HepG2 (cell line): ENCODE measurements at regions not wholly inside any gene's neighbourhood (a gene's known extent, or its start where the extent isn't known, plus 50 kb on each side); places are given as distances from the start of the nearest gene placed in this dataset.

Source experiments
- ESRRA ChIP-seq: sonication (generic); formaldehyde crosslinking; IDR thresholded peaks from 2 replicates; pipeline ENCODE4 v1.5.1; 2020; ENCODE audit warnings: mild to moderate bottlenecking, low read depth, missing genetic modification reagents
- HDAC2 ChIP-seq: sonication (generic); formaldehyde crosslinking; IDR thresholded peaks from 2 replicates; pipeline ENCODE4 v1.4.0; 2020; ENCODE audit warnings: missing genetic modification reagents
- NFIC ChIP-seq: IDR thresholded peaks from 2 replicates; pipeline ENCODE4 v1.6.1; 2012; ENCODE audit warnings: mild to moderate bottlenecking, low read length, inconsistent platforms
- PRMT3 ChIP-seq: sonication (generic); formaldehyde crosslinking; IDR thresholded peaks from 2 replicates; pipeline ENCODE4 v1.8.1; 2022; ENCODE audit warnings: low read depth, mild to moderate bottlenecking, moderate library complexity, missing genetic modification reagents, borderline replicate concordance
- REPIN1 ChIP-seq: sonication (generic); formaldehyde crosslinking; IDR thresholded peaks from 2 replicates; pipeline ENCODE4 v1.8.0; 2022; ENCODE audit warnings: missing genetic modification reagents, low read depth, mild to moderate bottlenecking, borderline replicate concordance
- SIX1 ChIP-seq: sonication (generic); formaldehyde crosslinking; IDR thresholded peaks from 2 replicates; pipeline ENCODE4 v1.4.0; 2020; ENCODE audit warnings: missing genetic modification reagents, borderline replicate concordance
- ZNF121 ChIP-seq: sonication (generic); formaldehyde crosslinking; IDR thresholded peaks from 2 replicates; pipeline ENCODE4 v1.5.0; 2020; ENCODE audit warnings: mild to moderate bottlenecking, missing genetic modification reagents
- ZNF607 ChIP-seq: sonication (generic); formaldehyde crosslinking; IDR thresholded peaks from 2 replicates; pipeline ENCODE4 v1.5.1; 2020; ENCODE audit warnings: missing genetic modification reagents, mild to moderate bottlenecking, borderline replicate concordance
- TF ChIP-seq, protein P1 (sequence below): IDR thresholded peaks from 2 replicates; pipeline ENCODE4 v1.6.1; 2016
- TF ChIP-seq, protein P2 (sequence below): sonication (generic); formaldehyde crosslinking; IDR thresholded peaks from 2 replicates; pipeline ENCODE4 v1.5.0; 2020; ENCODE audit warnings: mild to moderate bottlenecking, missing genetic modification reagents, borderline replicate concordance
- TF ChIP-seq, protein P3 (sequence below): sonication (generic); formaldehyde crosslinking; IDR thresholded peaks from 2 replicates; pipeline ENCODE4 v1.4.0; 2020; ENCODE audit warnings: mild to moderate bottlenecking, missing genetic modification reagents

DNA sequence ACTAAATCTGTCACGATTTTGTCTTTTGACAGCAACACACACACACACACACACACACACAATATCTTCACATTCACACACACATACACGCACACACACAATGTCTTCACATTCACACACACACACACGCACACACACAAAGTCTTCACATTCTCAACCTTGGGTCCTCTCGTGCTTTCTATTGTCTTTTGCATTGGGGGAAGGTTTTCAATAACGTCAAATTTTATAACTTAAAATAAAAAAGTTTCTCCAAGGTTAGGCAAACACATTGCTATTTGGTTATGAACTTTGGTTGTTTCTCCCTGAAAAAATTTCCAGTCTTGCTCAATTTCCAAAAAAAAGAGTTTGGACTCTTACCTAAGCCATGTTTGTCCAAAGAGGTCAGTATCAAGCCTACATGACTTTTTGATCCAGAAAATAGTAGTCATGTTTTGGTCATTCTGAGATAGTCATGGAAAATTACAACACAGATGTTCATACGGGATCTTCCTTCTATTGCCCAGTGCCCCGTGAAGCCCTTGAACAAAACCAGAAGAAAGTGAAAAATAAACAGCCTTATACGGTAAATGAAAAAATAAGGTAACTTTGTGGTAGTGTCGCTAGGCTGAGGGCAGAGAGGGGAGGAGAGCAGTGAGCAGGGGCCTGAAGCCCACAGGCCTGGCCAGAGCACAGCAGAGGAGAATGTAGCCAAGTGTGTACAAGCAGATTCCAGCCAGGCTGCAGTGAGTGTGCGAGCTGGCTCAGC, 542.8 kb upstream of the ID2 start (continued):
- TF ChIP-seq, protein P1, sequence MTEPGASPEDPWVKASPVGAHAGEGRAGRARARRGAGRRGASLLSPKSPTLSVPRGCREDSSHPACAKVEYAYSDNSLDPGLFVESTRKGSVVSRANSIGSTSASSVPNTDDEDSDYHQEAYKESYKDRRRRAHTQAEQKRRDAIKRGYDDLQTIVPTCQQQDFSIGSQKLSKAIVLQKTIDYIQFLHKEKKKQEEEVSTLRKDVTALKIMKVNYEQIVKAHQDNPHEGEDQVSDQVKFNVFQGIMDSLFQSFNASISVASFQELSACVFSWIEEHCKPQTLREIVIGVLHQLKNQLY: peak; percentile 54; the same call in 1 of the 2 replicates
- TF ChIP-seq, protein P2, sequence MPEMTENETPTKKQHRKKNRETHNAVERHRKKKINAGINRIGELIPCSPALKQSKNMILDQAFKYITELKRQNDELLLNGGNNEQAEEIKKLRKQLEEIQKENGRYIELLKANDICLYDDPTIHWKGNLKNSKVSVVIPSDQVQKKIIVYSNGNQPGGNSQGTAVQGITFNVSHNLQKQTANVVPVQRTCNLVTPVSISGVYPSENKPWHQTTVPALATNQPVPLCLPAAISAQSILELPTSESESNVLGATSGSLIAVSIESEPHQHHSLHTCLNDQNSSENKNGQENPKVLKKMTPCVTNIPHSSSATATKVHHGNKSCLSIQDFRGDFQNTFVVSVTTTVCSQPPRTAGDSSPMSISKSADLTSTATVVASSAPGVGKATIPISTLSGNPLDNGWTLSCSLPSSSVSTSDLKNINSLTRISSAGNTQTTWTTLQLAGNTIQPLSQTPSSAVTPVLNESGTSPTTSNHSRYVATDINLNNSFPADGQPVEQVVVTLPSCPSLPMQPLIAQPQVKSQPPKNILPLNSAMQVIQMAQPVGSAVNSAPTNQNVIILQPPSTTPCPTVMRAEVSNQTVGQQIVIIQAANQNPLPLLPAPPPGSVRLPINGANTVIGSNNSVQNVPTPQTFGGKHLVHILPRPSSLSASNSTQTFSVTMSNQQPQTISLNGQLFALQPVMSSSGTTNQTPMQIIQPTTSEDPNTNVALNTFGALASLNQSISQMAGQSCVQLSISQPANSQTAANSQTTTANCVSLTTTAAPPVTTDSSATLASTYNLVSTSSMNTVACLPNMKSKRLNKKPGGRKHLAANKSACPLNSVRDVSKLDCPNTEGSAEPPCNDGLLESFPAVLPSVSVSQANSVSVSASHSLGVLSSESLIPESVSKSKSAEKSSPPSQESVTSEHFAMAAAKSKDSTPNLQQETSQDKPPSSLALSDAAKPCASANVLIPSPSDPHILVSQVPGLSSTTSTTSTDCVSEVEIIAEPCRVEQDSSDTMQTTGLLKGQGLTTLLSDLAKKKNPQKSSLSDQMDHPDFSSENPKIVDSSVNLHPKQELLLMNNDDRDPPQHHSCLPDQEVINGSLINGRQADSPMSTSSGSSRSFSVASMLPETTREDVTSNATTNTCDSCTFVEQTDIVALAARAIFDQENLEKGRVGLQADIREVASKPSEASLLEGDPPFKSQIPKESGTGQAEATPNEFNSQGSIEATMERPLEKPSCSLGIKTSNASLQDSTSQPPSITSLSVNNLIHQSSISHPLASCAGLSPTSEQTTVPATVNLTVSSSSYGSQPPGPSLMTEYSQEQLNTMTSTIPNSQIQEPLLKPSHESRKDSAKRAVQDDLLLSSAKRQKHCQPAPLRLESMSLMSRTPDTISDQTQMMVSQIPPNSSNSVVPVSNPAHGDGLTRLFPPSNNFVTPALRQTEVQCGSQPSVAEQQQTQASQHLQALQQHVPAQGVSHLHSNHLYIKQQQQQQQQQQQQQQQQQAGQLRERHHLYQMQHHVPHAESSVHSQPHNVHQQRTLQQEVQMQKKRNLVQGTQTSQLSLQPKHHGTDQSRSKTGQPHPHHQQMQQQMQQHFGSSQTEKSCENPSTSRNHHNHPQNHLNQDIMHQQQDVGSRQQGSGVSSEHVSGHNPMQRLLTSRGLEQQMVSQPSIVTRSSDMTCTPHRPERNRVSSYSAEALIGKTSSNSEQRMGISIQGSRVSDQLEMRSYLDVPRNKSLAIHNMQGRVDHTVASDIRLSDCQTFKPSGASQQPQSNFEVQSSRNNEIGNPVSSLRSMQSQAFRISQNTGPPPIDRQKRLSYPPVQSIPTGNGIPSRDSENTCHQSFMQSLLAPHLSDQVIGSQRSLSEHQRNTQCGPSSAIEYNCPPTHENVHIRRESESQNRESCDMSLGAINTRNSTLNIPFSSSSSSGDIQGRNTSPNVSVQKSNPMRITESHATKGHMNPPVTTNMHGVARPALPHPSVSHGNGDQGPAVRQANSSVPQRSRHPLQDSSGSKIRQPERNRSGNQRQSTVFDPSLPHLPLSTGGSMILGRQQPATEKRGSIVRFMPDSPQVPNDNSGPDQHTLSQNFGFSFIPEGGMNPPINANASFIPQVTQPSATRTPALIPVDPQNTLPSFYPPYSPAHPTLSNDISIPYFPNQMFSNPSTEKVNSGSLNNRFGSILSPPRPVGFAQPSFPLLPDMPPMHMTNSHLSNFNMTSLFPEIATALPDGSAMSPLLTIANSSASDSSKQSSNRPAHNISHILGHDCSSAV (CRISPR knock-in tag): no peak
- TF ChIP-seq NFIC: peak; percentile 99
- TF ChIP-seq SIX1: peak; percentile 85
- peak; percentile 76 for TF ChIP-seq HDAC2 (CRISPR knock-in tag)
- peak; percentile 48; the same call in 1 of the 2 replicates for TF ChIP-seq REPIN1 (CRISPR knock-in tag)
- peak; percentile 32; the same call in 1 of the 2 replicates for TF ChIP-seq ZNF607 (CRISPR knock-in tag)
- TF ChIP-seq, protein P3, sequence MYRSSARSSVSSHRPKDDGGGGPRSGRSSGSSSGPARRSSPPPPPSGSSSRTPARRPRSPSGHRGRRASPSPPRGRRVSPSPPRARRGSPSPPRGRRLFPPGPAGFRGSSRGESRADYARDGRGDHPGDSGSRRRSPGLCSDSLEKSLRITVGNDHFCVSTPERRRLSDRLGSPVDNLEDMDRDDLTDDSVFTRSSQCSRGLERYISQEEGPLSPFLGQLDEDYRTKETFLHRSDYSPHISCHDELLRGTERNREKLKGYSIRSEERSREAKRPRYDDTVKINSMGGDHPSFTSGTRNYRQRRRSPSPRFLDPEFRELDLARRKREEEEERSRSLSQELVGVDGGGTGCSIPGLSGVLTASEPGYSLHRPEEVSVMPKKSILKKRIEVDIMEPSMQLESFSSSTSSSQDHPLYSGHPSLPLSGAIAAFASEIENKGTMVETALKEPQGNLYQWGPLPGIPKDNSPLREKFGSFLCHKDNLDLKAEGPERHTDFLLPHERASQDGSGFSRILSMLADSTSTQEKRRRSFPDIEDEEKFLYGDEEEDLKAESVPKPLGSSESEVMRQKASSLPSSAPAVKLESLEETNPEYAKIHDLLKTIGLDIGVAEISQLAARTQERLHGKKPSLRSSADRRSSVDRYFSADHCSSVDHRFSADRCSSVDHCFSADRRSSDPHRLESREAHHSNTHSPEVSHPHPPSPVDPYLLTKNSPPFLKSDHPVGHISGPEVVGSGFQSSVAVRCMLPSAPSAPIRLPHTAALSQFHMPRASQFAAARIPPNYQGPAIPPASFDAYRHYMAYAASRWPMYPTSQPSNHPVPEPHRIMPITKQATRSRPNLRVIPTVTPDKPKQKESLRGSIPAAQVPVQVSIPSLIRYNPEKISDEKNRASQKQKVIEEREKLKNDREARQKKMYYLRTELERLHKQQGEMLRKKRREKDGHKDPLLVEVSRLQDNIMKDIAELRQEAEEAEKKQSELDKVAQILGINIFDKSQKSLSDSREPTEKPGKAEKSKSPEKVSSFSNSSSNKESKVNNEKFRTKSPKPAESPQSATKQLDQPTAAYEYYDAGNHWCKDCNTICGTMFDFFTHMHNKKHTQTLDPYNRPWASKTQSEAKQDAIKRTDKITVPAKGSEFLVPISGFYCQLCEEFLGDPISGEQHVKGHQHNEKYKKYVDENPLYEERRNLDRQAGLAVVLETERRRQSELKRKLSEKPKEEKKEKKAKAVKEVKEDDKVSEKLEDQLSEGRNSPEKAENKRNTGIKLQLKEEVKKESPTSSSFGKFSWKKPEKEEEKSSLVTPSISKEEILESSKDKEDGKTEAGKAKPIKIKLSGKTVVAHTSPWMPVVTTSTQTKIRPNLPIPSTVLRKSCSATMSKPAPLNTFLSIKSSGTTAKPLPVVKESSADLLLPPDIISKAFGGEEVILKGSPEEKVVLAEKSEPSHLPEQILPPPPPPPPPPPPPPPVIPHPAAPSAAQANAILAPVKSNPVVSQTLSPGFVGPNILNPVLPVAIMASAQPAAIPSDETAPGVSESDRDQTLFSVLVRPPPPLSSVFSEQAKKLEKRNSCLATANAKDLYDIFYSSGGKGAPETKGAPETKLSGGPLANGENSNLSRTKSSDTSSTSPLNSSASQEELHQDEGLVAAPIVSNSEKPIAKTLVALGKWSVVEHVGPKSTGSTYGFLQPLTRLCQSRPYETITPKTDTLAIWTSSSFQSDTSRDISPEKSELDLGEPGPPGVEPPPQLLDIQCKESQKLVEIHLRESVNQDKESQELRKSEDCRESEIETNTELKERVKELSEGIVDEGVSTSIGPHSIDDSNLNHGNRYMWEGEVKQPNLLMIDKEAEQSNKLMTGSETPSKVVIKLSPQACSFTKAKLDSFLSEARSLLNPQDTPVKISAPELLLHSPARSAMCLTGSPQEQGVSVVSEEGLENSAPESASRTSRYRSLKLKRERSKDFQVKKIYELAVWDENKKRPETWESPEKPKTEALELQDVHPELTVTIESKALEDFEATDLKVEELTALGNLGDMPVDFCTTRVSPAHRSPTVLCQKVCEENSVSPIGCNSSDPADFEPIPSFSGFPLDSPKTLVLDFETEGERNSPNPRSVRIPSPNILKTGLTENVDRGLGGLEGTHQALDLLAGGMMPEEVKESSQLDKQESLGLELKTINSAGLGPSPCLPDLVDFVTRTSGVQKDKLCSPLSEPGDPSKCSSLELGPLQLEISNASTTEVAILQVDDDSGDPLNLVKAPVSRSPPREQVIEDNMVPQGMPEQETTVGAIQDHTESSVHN: no peak
- no peak for TF ChIP-seq ZNF121 (CRISPR knock-in tag)
- no peak for TF ChIP-seq PRMT3 (CRISPR knock-in tag)
- peak; percentile 86 for TF ChIP-seq ESRRA (CRISPR knock-in tag)
